MCF 10A (cell line): ENCODE measurements at regions not wholly inside any gene's neighbourhood (a gene's known extent, or its start where the extent isn't known, plus 50 kb on each side); places are given as distances from the start of the nearest gene placed in this dataset.

Experiments used
- BruUV-seq: library from RNA; stranded (reverse); fragments of 400-500 nt; replicated peaks from 2 replicates; lab custom pipeline; 2021; lab: Mats Ljungman, UMichigan
- CTCF ChIA-PET: fragments of 300-600 bp; sonication (Branson Sonifier 250); formaldehyde crosslinking; extraction: SDS; loops from one replicate; lab custom pipeline; 2021; ENCODE audit warnings: antibody characterized with exemption, inconsistent platforms; lab: Yijun Ruan, JAX
- POLR2A ChIA-PET: fragments of 300-600, 350-650 bp; sonication (Branson Sonifier 250); formaldehyde crosslinking; extraction: SDS; loops from one replicate; lab custom pipeline; 2020; ENCODE audit warnings: antibody characterized with exemption, inconsistent platforms; lab: Yijun Ruan, JAX
- DNase-seq: peaks from one replicate; pipeline ENCODE4 v3.0.0-alpha.2; 2018; ENCODE audit not compliant: unreplicated experiment
- H3K27ac Mint-ChIP-seq: one replicate; pipeline ENCODE4 v1.8.0; 2022; ENCODE audit warnings: mild to moderate bottlenecking, low read depth, mixed read lengths; ENCODE audit not compliant: unreplicated experiment
- H3K27me3 Mint-ChIP-seq: one replicate; pipeline ENCODE4 v1.8.0; 2022; ENCODE audit warnings: mixed read lengths; ENCODE audit not compliant: insufficient read depth, unreplicated experiment
- H3K36me3 Mint-ChIP-seq: one replicate; pipeline ENCODE4 v1.8.0; 2022; ENCODE audit warnings: mild to moderate bottlenecking, moderate library complexity, mixed read lengths; ENCODE audit not compliant: insufficient read depth, unreplicated experiment
- H3K4me1 Mint-ChIP-seq: one replicate; pipeline ENCODE4 v1.8.0; 2022; ENCODE audit warnings: mixed read lengths; ENCODE audit not compliant: insufficient read depth, unreplicated experiment
- H3K4me3 Mint-ChIP-seq: one replicate; pipeline ENCODE4 v1.8.0; 2022; ENCODE audit warnings: mild to moderate bottlenecking, moderate library complexity, mixed read lengths; ENCODE audit not compliant: unreplicated experiment
- H3K9me3 Mint-ChIP-seq: one replicate; pipeline ENCODE4 v1.8.0; 2022; ENCODE audit warnings: mixed read lengths; ENCODE audit not compliant: unreplicated experiment
- intact Hi-C: fragments of 100-400 bp; cut with micrococcal nuclease; formaldehyde crosslinking; loops from 2 replicates; pipeline ENCODE4 v1.14.1; 2022
- TF ChIP-seq, protein P1 (sequence below): fragments of 200-600 bp; IDR thresholded peaks from one replicate; pipeline ENCODE4 v1.8.0; 2022; ENCODE audit warnings: antibody characterized with exemption, mild to moderate bottlenecking; ENCODE audit not compliant: unreplicated experiment

DNA sequence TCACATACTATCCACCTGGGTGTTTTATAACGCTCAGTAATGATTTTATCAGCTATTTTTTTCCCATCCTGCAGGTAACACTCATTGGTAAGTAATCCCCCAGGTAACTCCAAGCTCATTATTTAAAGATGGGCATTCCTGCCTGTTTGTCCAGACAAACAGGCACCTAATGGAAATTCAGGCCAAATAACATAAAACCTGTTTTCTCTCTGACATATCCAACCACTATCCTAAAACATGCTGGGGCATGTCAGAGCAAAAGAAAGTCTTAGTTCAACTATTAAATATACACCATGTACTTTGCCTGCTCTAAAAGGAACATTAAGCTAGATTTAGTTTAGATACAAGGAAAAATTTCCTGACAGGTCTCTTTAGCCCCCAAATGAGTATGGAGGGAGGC is 987.7 kb downstream of the TTLL7 start:
- no peak for DNase-seq
- no TSS peak for BruUV-seq
- Mint-ChIP-seq H3K27ac (no peak overlapping the region), H3K9me3 (no peaks in the 10 kb centered on the region), H3K36me3 (no peaks in the 10 kb centered on the region), H3K4me1 (no peaks in the 10 kb centered on the region), H3K27me3 (no peaks in the 10 kb centered on the region), H3K4me3 (no peak overlapping the region)
- intact Hi-C loops: no loop called here
- CTCF ChIA-PET: interaction anchor here (1.1 kb wide), 1 partner anchor 19 kb away, joined by 3 read pairs; no protein-coding TSS in a partner anchor
- POLR2A ChIA-PET: no interaction called here
- TF ChIP-seq, protein P1, sequence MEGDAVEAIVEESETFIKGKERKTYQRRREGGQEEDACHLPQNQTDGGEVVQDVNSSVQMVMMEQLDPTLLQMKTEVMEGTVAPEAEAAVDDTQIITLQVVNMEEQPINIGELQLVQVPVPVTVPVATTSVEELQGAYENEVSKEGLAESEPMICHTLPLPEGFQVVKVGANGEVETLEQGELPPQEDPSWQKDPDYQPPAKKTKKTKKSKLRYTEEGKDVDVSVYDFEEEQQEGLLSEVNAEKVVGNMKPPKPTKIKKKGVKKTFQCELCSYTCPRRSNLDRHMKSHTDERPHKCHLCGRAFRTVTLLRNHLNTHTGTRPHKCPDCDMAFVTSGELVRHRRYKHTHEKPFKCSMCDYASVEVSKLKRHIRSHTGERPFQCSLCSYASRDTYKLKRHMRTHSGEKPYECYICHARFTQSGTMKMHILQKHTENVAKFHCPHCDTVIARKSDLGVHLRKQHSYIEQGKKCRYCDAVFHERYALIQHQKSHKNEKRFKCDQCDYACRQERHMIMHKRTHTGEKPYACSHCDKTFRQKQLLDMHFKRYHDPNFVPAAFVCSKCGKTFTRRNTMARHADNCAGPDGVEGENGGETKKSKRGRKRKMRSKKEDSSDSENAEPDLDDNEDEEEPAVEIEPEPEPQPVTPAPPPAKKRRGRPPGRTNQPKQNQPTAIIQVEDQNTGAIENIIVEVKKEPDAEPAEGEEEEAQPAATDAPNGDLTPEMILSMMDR: no peak

DNA sequence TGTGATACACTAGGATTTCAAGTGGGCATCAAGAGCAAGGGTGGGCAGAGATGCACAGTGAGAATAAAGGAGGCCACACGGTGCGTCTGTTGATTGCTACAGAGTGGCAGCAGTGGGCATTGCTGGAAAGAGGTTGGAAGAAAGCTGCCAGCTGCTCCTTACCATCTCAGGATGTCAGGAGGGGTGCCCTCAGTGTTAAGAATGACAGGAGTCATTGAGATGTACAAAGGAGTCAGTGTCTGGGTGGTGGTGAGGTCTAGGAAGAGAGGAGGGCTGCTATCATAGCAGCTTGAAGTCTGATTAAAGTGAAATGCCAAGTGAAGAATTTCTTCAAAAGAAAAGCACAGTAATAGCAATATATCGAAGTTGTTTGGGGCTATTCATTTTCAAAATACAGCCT is 992.7 kb downstream of the TTLL7 start:
- intact Hi-C loops: no loop called here
- Mint-ChIP-seq H3K27me3 (no peaks in the 10 kb centered on the region), H3K9me3 (no peaks in the 10 kb centered on the region), H3K4me3 (no peak overlapping the region), H3K36me3 (no peaks in the 10 kb centered on the region), H3K27ac (no peak overlapping the region), H3K4me1 (no peaks in the 10 kb centered on the region)
- no TSS peak for BruUV-seq
- ChIA-PET CTCF (no interaction called here), POLR2A (no interaction called here)
- TF ChIP-seq, protein P1: no peak
- DNase-seq: no peak

DNA sequence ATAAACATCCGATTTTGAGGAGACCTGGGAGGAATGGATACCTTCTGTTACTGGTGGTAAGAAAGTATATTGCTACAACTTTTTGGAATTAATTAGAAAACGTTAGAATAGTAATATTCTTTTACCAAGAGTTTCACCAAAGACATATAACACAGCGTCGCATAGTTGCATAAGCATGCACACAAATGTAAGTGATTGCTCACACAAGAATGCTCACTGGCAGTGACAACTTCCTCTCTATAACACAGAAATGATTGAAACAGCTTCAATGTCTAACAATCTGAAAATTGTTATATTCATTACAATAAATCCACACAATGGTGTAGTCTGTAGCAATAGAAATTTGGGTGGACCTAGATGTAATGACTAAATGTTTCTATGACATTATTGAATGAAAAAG is 998.6 kb downstream of the TTLL7 start:
- intact Hi-C loops: no loop called here
- CTCF ChIA-PET: no interaction called here
- H3K4me1 Mint-ChIP-seq: no peaks in the 10 kb centered on the region
- POLR2A ChIA-PET: no interaction called here
- H3K27ac Mint-ChIP-seq: no peak overlapping the region
- no TSS peak for BruUV-seq
- H3K4me3 Mint-ChIP-seq: no peak overlapping the region
- H3K27me3 Mint-ChIP-seq: no peaks in the 10 kb centered on the region
- no peaks in the 10 kb centered on the region for H3K9me3 Mint-ChIP-seq
- DNase-seq: no peak
- TF ChIP-seq, protein P1: no peak
- H3K36me3 Mint-ChIP-seq: no peaks in the 10 kb centered on the region

DNA sequence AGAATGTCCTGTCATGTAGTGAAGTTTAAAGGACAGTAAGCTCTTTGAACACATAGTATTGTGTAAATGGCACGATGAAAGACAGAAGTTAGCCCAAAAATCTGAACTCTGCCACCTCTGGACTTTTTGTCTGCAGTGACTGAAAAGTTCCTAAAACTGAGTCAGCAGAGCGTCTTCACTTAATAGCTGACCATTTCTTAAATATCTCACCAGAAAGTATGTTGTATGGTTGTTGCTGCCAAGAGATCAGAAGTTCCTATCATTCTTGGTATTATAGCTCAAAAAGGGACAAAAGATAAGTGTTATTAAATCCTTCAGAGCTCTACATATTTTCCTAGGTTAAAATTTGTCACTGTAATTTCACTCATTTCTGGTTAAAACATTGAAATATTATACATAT is 1003.0 kb downstream of the TTLL7 start:
- intact Hi-C loops: no loop called here
- Mint-ChIP-seq H3K9me3 (peaks cover 8% of the 10 kb centered on the region), H3K4me1 (no peaks in the 10 kb centered on the region), H3K27me3 (no peaks in the 10 kb centered on the region), H3K4me3 (no peak overlapping the region), H3K36me3 (no peaks in the 10 kb centered on the region), H3K27ac (no peak overlapping the region)
- no TSS peak for BruUV-seq
- ChIA-PET CTCF (interaction anchor here (0.6 kb wide), 1 partner anchor 9 kb away, joined by 4 read pairs; no protein-coding TSS in a partner anchor), POLR2A (interaction anchor here (0.6 kb wide), 1 partner anchor 23 kb away, joined by 4 read pairs; no protein-coding TSS in a partner anchor)
- no peak for DNase-seq
- TF ChIP-seq, protein P1: no peak
